GM10266 (cell line): ENCODE measurements at regions not wholly inside any gene's neighbourhood (a gene's known extent, or its start where the extent isn't known, plus 50 kb on each side); places are given as distances from the start of the nearest gene placed in this dataset.

Experiments
- DNase-seq: peaks from one replicate; pipeline ENCODE4 v3.0.0; 2012; ENCODE audit errors: extremely low spot score
- TF ChIP-seq, protein P1 (sequence below): IDR thresholded peaks from 2 replicates; pipeline ENCODE4 v1.5.1; 2012; ENCODE audit warnings: mild to moderate bottlenecking, low read depth; ENCODE audit not compliant: control insufficient read depth, insufficient read depth; ENCODE audit errors: missing control alignments

GRCh38 chr18:34957119-34957863, 83.9 kb upstream of the MAPRE2 start:
- TF ChIP-seq, protein P1, sequence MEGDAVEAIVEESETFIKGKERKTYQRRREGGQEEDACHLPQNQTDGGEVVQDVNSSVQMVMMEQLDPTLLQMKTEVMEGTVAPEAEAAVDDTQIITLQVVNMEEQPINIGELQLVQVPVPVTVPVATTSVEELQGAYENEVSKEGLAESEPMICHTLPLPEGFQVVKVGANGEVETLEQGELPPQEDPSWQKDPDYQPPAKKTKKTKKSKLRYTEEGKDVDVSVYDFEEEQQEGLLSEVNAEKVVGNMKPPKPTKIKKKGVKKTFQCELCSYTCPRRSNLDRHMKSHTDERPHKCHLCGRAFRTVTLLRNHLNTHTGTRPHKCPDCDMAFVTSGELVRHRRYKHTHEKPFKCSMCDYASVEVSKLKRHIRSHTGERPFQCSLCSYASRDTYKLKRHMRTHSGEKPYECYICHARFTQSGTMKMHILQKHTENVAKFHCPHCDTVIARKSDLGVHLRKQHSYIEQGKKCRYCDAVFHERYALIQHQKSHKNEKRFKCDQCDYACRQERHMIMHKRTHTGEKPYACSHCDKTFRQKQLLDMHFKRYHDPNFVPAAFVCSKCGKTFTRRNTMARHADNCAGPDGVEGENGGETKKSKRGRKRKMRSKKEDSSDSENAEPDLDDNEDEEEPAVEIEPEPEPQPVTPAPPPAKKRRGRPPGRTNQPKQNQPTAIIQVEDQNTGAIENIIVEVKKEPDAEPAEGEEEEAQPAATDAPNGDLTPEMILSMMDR, result no peak
- no peak for DNase-seq

DNA sequence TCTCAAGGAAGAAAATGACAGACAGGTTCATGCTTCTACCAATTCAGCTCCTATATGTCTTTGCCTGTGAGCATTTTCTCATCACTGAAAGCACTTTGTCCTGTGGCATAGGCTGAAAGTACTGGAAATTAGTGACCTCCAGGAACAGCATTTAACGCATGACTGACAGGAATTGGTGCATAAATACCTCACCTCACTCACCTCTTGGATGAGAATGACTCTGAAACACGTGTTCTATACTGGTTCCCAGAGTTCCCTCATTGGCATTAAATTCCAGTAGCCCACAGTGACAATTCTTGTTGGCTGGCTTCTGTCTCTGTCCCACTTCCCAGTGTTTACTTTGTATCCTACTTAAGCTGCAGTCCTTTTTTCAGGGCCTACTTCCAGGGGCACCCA, 83.4 kb upstream of the MAPRE2 start:
- TF ChIP-seq, protein P1, result no peak

GRCh38 chr18:34959211-34959829, 81.9 kb upstream of the MAPRE2 start:
- TF ChIP-seq, protein P1, result no peak

More for the DNA sequence above, 83.4 kb upstream of the MAPRE2 start:
- no peak for DNase-seq

DNA sequence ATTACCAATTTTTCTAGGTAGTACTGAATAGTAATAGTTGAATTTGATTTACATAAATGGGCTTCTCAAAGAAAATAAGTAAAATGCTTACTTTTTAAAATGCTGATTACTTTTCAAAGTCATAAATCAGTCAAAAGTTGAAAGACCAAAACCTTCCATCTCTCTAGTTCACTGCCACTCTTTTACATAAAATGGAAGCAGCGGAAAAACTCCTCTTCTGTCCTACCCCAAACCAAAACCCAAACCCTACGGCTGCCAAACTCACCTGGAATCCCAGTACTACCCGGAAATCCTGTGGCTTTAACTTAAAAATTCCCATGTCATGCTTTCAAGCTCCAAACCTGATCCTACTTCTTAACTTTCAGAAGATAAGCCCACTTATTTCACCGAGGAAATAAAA, 81.2 kb upstream of the MAPRE2 start:
- TF ChIP-seq, protein P1, result no peak
- DNase-seq, result no peak

More at GRCh38 chr18:34959211-34959829, 81.9 kb upstream of the MAPRE2 start:
- DNase-seq, result no peak

DNA sequence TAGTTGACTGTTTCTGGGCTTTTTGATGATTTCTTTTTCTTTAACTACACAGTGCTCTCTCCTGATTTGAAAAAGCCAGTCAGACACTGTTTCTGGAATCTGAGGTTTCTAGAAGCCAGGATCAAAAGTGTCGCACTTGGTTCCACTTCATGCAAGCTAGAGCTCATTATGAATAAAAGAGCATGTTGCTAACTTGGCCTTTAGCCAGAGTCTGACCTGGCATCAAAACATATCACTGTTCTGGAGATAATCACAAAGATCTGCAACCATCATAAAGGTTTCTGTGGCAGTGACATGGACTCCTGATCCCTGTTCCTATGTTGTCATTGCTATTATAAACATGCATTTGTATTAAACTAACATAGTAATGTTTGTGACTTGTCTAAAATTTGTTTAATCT, 76.1 kb upstream of the MAPRE2 start:
- TF ChIP-seq, protein P1, result no peak

DNA sequence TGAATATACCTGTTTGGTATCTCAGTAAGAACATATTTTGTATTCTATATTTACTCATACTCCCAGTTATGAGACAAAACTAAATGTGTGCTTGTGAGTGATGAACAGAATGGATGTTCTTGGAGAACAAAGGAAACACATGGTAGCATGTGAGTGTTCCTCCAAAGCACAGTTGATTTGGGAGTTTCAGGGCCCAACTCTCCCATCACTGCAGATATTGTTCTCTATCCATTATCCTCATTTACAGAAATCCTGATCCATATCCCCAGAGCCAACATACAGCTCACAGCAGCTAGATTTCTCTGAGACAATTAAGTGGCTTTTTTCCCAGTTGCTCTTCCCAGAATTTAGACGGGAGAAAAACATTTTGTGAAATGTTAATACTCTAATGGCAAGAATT, 75.6 kb upstream of the MAPRE2 start:
- TF ChIP-seq, protein P1, result no peak
- DNase-seq, result no peak

More for the DNA sequence above, 76.1 kb upstream of the MAPRE2 start:
- DNase-seq, result no peak

GRCh38 chr18:34970106-34970505, 71.1 kb upstream of the MAPRE2 start:
- no peak for DNase-seq

More at GRCh38 chr18:34970106-34970505, 71.1 kb upstream of the MAPRE2 start:
- TF ChIP-seq, protein P1, result no peak
